WTC11 (cell line): ENCODE measurements at regions not wholly inside any gene's neighbourhood (a gene's known extent, or its start where the extent isn't known, plus 50 kb on each side); places are given as distances from the start of the nearest gene placed in this dataset.

Experiments used
- ATAC-seq: fragments of 200-7000 bp; cut with Tn5 transposase; 2 replicates; pipeline ENCODE4 v1.10.0; 2021; ENCODE audit warnings: mild to moderate bottlenecking, moderate library complexity
- CTCF ChIA-PET: fragments of 300-600 bp; sonication (Branson Sonifier 250); formaldehyde crosslinking; loops from one replicate; lab custom pipeline; 2021; ENCODE audit warnings: antibody characterized with exemption; lab: Charles Lee
- POLR2A ChIA-PET: fragments of 350-600 bp; sonication (Branson Sonifier 250); formaldehyde crosslinking; loops from one replicate; lab custom pipeline; 2021; ENCODE audit warnings: antibody characterized with exemption; lab: Charles Lee
- DNase-seq: peaks from one replicate; pipeline ENCODE4 v3.0.0; 2021; ENCODE audit warnings: low spot score
- H3K27ac Mint-ChIP-seq: 2 replicates; pipeline ENCODE4 v1.8.0; 2021; ENCODE audit warnings: mixed read lengths
- H3K27me3 Mint-ChIP-seq: 2 replicates; pipeline ENCODE4 v1.8.0; 2021; ENCODE audit warnings: low read depth, mild to moderate bottlenecking, moderate library complexity, mixed read lengths
- H3K36me3 Mint-ChIP-seq: 2 replicates; pipeline ENCODE4 v1.8.0; 2021; ENCODE audit warnings: mixed read lengths
- H3K4me1 Mint-ChIP-seq: 2 replicates; pipeline ENCODE4 v1.8.0; 2022; ENCODE audit warnings: mixed read lengths
- H3K4me3 Mint-ChIP-seq: 2 replicates; pipeline ENCODE4 v1.8.0; 2021; ENCODE audit warnings: mild to moderate bottlenecking, moderate library complexity, mixed read lengths
- H3K9me3 Mint-ChIP-seq: 2 replicates; pipeline ENCODE4 v1.8.0; 2021; ENCODE audit warnings: mixed read lengths
- EMX1 ChIP-seq: fragments of 250-450 bp; sonication (Bioruptor Pico); IDR thresholded peaks from 2 replicates; pipeline ENCODE4 v1.8.0; 2021; ENCODE audit warnings: mild to moderate bottlenecking
- ETV6 ChIP-seq: sonication (generic); formaldehyde crosslinking; IDR thresholded peaks from 2 replicates; pipeline ENCODE4 v1.8.1; 2022; ENCODE audit warnings: mild to moderate bottlenecking, missing genetic modification reagents
- FOXK1 ChIP-seq: sonication (generic); formaldehyde crosslinking; IDR thresholded peaks from 2 replicates; pipeline ENCODE4 v1.8.0; 2022; ENCODE audit warnings: mild to moderate bottlenecking, moderate library complexity, missing genetic modification reagents
- FOXP1 ChIP-seq: sonication (generic); formaldehyde crosslinking; IDR thresholded peaks from 2 replicates; pipeline ENCODE4 v1.8.0; 2022; ENCODE audit warnings: missing genetic modification reagents, mild to moderate bottlenecking, moderate library complexity, borderline replicate concordance
- GABPB1 ChIP-seq: sonication (generic); formaldehyde crosslinking; IDR thresholded peaks from 2 replicates; pipeline ENCODE4 v1.8.1; 2023; ENCODE audit warnings: mild to moderate bottlenecking, missing genetic modification reagents
- IRF2 ChIP-seq: sonication (generic); formaldehyde crosslinking; IDR thresholded peaks from 2 replicates; pipeline ENCODE4 v1.8.0; 2022; ENCODE audit warnings: low read depth, missing genetic modification reagents, borderline replicate concordance
- JAZF1 ChIP-seq: fragments of 250-450 bp; sonication (Bioruptor Pico); IDR thresholded peaks from 2 replicates; pipeline ENCODE4 v1.9.0; 2021; ENCODE audit warnings: moderate library complexity, mild to moderate bottlenecking, inconsistent platforms
- JUN ChIP-seq: sonication (generic); formaldehyde crosslinking; IDR thresholded peaks from 2 replicates; pipeline ENCODE4 v1.8.0; 2023; ENCODE audit warnings: mild to moderate bottlenecking, missing genetic modification reagents
- NFYB ChIP-seq: sonication (generic); formaldehyde crosslinking; conservative IDR thresholded peaks from 2 replicates; pipeline ENCODE4 v1.8.0; 2022; ENCODE audit warnings: low read depth, missing genetic modification reagents
- NR2C2 ChIP-seq: sonication (generic); formaldehyde crosslinking; IDR thresholded peaks from 2 replicates; pipeline ENCODE4 v1.8.0; 2022; ENCODE audit warnings: mild to moderate bottlenecking, missing genetic modification reagents
- NR3C1 ChIP-seq: sonication (generic); formaldehyde crosslinking; conservative IDR thresholded peaks from 2 replicates; pipeline ENCODE4 v1.8.1; 2023; ENCODE audit warnings: low read depth, mild to moderate bottlenecking, missing genetic modification reagents
- TEAD4 ChIP-seq: sonication (generic); formaldehyde crosslinking; IDR thresholded peaks from 2 replicates; pipeline ENCODE4 v1.8.0; 2022; ENCODE audit warnings: mild to moderate bottlenecking, missing genetic modification reagents
- ZBTB21 ChIP-seq: sonication (generic); formaldehyde crosslinking; IDR thresholded peaks from 2 replicates; pipeline ENCODE4 v1.8.1; 2023; ENCODE audit warnings: mild to moderate bottlenecking, missing genetic modification reagents, borderline replicate concordance
- ZBTB43 ChIP-seq: sonication (generic); formaldehyde crosslinking; IDR thresholded peaks from 2 replicates; pipeline ENCODE4 v1.8.1; 2023; ENCODE audit warnings: mild to moderate bottlenecking, missing genetic modification reagents
- ZNF138 ChIP-seq: sonication (generic); formaldehyde crosslinking; conservative IDR thresholded peaks from 2 replicates; pipeline ENCODE4 v1.8.1; 2022; ENCODE audit warnings: mild to moderate bottlenecking, moderate library complexity, missing genetic modification reagents
- ZNF263 ChIP-seq: sonication (generic); formaldehyde crosslinking; IDR thresholded peaks from 2 replicates; pipeline ENCODE4 v1.8.1; 2022; ENCODE audit warnings: low read depth, mild to moderate bottlenecking, moderate library complexity, missing genetic modification reagents
- ZNF425 ChIP-seq: fragments of 250-450 bp; sonication (Bioruptor Pico); conservative IDR thresholded peaks from 2 replicates; pipeline ENCODE4 v1.9.0; 2021; ENCODE audit warnings: mild to moderate bottlenecking
- ZNF512 ChIP-seq: sonication (generic); formaldehyde crosslinking; IDR thresholded peaks from 2 replicates; pipeline ENCODE4 v1.8.1; 2022; ENCODE audit warnings: missing genetic modification reagents, borderline replicate concordance
- TF ChIP-seq, protein P1 (sequence below): fragments of 250-450 bp; sonication (Bioruptor Pico); IDR thresholded peaks from 2 replicates; pipeline ENCODE4 v1.9.0; 2021; ENCODE audit warnings: mild to moderate bottlenecking
- TF ChIP-seq, protein P2 (sequence below): fragments of 250-450 bp; sonication (Bioruptor Pico); IDR thresholded peaks from 2 replicates; pipeline ENCODE4 v1.9.0; 2021; ENCODE audit warnings: moderate library complexity, mild to moderate bottlenecking, inconsistent platforms, borderline replicate concordance
- TF ChIP-seq, protein P3 (sequence below): sonication (generic); formaldehyde crosslinking; IDR thresholded peaks from 2 replicates; pipeline ENCODE4 v1.8.1; 2022; ENCODE audit warnings: low read depth, missing genetic modification reagents, borderline replicate concordance

DNA sequence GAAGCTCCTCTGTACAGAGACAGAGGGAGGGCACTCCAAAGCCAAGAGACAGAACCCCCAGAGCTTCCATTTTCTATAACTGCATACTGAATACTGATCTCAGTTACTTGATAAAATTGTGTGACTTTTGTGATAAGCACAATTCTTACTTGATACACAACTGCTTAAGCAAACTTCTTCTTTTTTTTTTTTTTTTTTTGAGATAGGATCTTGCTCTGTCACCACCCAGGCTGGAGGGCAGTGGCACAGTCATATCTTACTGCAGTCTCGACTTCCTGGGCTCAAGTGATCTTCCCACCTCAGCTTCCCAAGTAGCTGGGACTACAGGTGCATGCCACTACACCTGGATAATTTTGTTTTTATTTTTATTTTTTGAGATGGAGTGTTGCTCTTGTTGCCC lies 252.1 kb upstream of the ZNF608 start:
- DNase-seq (no peak), ATAC-seq (no peak)
- Mint-ChIP-seq H3K27me3 (no peaks in the 10 kb centered on the region; the same call in 1 of the 2 replicates), H3K4me1 (peaks cover 71% of the 10 kb centered on the region), H3K4me3 (no peak overlapping the region), H3K36me3 (no peaks in the 10 kb centered on the region), H3K9me3 (no peaks in the 10 kb centered on the region), H3K27ac (no peak overlapping the region)
- ChIA-PET POLR2A (no interaction called here), CTCF (interaction anchor here (0.7 kb wide), 1 partner anchor 1021 kb away, joined by 3 read pairs; no protein-coding TSS in a partner anchor)
- TF ChIP-seq ETV6 (CRISPR knock-in tag) (no peak), JAZF1 (CRISPR knock-in tag) (no peak), JUN (CRISPR knock-in tag) (no peak), IRF2 (no peak), EMX1 (CRISPR knock-in tag) (no peak), GABPB1 (CRISPR knock-in tag) (no peak), ZNF263 (CRISPR knock-in tag) (no peak), FOXP1 (CRISPR knock-in tag) (no peak)

DNA sequence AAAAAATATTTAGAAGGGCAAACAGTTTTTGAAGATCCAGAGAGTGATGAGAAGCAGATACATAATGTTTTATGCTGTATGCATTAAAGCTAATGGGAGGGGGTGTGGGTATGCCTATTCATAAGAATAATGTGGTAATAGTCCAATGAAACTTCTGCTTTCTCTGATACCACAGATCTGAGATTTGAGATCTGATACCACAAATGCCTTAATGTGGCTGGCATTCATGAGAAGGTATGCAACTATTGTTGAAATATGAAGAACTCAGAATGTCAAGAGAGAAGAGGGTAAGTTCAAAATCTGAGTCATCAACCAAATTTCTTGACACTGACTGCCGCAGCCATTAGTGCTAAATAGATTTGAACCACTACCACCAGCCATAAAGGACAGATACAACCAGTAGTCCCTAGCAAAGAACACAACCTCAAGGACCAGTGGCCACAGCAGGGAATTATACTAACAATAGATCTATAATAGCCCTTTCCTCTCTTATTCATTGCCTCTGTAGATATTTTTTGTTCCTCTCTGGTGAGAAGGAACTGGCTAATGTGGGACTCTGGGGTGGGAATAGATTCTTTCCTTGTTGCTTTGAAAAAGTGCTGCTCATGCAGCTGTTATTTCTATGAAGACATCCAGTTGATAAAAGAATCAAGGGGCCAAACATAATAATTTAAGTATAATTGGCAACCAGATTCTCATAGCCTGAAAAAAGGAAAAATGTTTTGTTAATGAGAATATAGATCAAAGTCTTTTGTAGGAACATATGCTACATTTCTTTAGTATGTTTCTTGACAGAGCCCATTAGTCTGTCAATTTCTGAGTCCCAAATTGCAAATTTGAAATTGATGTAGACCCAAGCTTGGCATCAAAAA lies 256.5 kb upstream of the ZNF608 start:
- ATAC-seq: peak; percentile 86
- ChIA-PET POLR2A (no interaction called here), CTCF (no interaction called here)
- no peaks in the 10 kb centered on the region for H3K9me3 Mint-ChIP-seq
- H3K27me3 Mint-ChIP-seq: no peaks in the 10 kb centered on the region
- peaks cover 75% of the 10 kb centered on the region for H3K4me1 Mint-ChIP-seq
- no peak overlapping the region for H3K4me3 Mint-ChIP-seq
- 0 out of 2 replicates have a peak, but pooled peaks have one; percentile 25 for TF ChIP-seq ETV6 (CRISPR knock-in tag)
- no peak for TF ChIP-seq ZBTB21 (CRISPR knock-in tag)
- no peak for DNase-seq
- peak overlapping the region; percentile 81 for H3K27ac Mint-ChIP-seq
- no peaks in the 10 kb centered on the region for H3K36me3 Mint-ChIP-seq

DNA sequence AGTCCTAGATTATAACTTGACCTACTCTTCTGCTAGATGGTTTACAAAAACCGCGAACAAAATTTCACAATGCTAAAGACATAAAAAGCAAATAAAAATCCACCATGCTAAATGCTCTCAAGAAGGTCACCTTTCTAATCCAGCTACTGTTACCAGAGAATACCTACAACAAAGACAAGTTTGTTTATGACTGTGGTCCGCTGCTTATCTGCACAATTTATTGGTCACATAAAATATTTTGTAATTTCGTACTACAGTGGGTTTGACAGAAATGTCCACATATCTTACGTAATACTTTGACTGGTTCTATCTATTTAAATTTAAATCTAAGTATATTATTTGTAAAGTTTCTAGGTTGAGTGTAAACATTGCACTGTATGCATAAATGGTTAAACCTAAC lies 257.6 kb upstream of the ZNF608 start:
- ChIA-PET CTCF (no interaction called here), POLR2A (no interaction called here)
- Mint-ChIP-seq H3K9me3 (no peaks in the 10 kb centered on the region), H3K4me3 (no peak overlapping the region), H3K27ac (peak overlapping the region; percentile 81; the same call in 1 of the 2 replicates), H3K4me1 (peaks cover 69% of the 10 kb centered on the region), H3K27me3 (no peaks in the 10 kb centered on the region), H3K36me3 (no peaks in the 10 kb centered on the region)
- ATAC-seq (no peak), DNase-seq (no peak)
- TF ChIP-seq FOXP1 (CRISPR knock-in tag) (no peak), IRF2 (no peak), ZNF425 (CRISPR knock-in tag) (no peak), TEAD4 (no peak), JUN (CRISPR knock-in tag) (no peak), ZNF138 (no peak), FOXK1 (no peak), ZNF512 (CRISPR knock-in tag) (no peak), ZBTB43 (CRISPR knock-in tag) (no peak), NR2C2 (no peak), NR3C1 (no peak), NFYB (CRISPR knock-in tag) (no peak)
- TF ChIP-seq, protein P1, sequence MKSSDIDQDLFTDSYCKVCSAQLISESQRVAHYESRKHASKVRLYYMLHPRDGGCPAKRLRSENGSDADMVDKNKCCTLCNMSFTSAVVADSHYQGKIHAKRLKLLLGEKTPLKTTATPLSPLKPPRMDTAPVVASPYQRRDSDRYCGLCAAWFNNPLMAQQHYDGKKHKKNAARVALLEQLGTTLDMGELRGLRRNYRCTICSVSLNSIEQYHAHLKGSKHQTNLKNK: no peak
- TF ChIP-seq, protein P2, sequence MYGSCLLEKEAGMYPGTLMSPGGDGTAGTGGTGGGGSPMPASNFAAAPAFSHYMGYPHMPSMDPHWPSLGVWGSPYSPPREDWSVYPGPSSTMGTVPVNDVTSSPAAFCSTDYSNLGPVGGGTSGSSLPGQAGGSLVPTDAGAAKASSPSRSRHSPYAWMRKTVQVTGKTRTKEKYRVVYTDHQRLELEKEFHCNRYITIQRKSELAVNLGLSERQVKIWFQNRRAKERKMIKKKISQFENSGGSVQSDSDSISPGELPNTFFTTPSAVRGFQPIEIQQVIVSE (CRISPR knock-in tag): no peak
- TF ChIP-seq, protein P3, sequence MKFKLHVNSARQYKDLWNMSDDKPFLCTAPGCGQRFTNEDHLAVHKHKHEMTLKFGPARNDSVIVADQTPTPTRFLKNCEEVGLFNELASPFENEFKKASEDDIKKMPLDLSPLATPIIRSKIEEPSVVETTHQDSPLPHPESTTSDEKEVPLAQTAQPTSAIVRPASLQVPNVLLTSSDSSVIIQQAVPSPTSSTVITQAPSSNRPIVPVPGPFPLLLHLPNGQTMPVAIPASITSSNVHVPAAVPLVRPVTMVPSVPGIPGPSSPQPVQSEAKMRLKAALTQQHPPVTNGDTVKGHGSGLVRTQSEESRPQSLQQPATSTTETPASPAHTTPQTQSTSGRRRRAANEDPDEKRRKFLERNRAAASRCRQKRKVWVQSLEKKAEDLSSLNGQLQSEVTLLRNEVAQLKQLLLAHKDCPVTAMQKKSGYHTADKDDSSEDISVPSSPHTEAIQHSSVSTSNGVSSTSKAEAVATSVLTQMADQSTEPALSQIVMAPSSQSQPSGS: no peak
